ENCODE measurements at regions not wholly inside any gene's neighbourhood (a gene's known extent, or its start where the extent isn't known, plus 50 kb on each side); places are given as distances from the start of the nearest gene placed in this dataset.

GRCh38 chr6:154591234-154591633, 80.7 kb upstream of the CNKSR3 start:
- peak overlapping the region; percentile 83 for H3K27ac ChIP-seq
- TF ChIP-seq, protein P1, sequence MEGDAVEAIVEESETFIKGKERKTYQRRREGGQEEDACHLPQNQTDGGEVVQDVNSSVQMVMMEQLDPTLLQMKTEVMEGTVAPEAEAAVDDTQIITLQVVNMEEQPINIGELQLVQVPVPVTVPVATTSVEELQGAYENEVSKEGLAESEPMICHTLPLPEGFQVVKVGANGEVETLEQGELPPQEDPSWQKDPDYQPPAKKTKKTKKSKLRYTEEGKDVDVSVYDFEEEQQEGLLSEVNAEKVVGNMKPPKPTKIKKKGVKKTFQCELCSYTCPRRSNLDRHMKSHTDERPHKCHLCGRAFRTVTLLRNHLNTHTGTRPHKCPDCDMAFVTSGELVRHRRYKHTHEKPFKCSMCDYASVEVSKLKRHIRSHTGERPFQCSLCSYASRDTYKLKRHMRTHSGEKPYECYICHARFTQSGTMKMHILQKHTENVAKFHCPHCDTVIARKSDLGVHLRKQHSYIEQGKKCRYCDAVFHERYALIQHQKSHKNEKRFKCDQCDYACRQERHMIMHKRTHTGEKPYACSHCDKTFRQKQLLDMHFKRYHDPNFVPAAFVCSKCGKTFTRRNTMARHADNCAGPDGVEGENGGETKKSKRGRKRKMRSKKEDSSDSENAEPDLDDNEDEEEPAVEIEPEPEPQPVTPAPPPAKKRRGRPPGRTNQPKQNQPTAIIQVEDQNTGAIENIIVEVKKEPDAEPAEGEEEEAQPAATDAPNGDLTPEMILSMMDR (conservative IDR thresholded peaks at IDR 0.05), result no peak

- TF ChIP-seq, protein P1 (conservative IDR thresholded peaks at IDR 0.05), result no peak
Measured at GRCh38 chr6:154592199-154592860, 81.8 kb upstream of the CNKSR3 start.

DNA sequence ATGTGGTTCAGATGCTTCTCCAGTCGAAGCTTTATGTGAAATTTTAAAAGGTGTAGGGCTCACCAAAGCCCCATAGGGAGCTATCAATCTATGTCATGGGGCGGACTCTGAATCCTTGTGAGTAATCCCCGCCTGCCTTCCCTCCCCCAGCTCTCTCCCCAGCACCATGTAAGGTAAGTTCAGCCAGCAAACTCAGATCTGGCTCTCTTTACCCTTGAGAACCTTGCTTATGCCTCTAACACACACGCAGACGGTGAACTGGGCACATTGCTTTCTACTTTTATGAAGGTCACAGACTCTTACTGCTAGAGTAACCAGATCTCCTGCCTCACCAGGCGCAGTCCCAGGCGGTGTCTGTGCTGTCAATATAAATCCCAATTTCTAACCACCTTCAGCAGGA, 82.6 kb upstream of the CNKSR3 start:
- H3K27ac ChIP-seq, result peak overlapping the region; percentile 83; the same call in 1 of the 2 replicates
- TF ChIP-seq, protein P1 (conservative IDR thresholded peaks at IDR 0.05), result no peak

More at GRCh38 chr6:154592199-154592860, 81.8 kb upstream of the CNKSR3 start:
- H3K27ac ChIP-seq, result peak overlapping the region; percentile 83

DNA sequence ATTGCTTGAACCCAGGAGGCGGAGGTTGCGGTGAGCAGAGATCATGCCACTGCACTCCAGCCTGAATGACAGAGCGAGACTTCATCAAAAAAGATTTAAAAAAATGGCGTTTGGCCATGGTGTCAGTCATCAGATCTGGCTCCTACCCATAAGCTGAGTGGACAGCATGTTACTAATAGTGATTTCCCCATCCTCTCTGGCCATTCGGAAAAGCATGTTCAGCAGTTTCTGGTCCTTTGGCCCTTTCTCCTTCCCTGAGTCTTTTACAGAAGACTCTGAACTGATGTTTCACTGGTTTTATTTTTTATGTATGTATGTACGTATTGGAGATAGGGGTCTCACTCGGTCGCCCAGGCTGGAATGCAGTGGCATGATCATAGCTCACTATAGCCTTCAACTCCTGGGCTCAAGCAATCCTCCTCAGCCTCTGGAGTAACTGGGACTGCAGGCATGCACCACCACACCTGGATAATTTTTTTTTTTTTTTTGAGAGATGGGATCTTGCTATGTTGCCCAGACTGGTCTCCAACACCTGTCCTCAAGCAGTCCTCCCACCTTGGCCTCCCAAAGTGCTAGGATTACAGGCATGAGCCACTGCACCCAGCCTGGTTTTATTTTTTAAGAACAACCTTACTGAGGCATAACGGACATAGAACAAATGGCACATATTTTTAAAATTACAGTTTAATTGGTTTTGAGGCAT, 84.2 kb upstream of the CNKSR3 start:
- H3K27ac ChIP-seq, result no peak overlapping the region
- TF ChIP-seq, protein P1 (conservative IDR thresholded peaks at IDR 0.05), result no peak

DNA sequence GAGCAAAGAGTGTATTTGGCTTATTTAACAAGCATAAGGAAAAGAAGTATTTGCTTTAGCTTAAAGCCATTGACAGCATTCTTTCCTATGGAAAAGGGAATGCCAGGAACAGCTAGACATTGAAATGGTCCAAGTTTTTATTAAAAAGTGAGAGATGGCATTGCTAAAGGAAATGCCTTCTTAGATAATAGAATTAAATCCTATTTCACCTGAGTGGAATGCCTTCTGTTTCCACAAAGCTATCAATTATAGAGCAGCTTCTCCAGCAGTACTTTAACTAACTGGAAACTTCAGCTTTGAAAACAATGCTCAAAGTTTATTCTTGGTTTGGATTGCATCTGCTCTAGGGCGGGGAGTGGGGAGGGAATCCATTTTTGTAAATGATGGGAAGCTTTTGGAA, 85.1 kb upstream of the CNKSR3 start:
- H3K27ac ChIP-seq, result no peak overlapping the region
- TF ChIP-seq, protein P1 (conservative IDR thresholded peaks at IDR 0.05), result no peak

DNA sequence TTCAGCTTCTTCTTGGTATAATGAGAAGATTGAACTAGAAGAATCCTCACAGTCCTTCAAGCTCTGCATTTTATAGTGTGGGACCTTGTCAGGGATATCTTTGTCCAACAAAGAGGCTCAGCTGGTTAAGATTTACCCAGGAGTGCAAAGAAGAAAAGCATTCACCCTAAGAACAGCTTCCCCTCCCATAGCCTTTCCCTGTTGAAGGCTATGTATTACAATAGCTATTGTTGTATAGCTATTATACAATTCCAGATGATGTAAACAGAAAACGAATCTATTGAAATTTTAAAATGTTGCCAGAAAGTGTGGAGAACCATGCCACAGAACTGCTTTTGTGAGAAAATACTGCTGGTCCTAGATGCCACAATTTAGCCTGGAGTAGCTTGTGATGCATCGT, 85.5 kb upstream of the CNKSR3 start:
- H3K27ac ChIP-seq, result no peak overlapping the region
- TF ChIP-seq, protein P1 (conservative IDR thresholded peaks at IDR 0.05), result no peak

- H3K27ac ChIP-seq, result no peak overlapping the region
Measured at GRCh38 chr6:154596701-154597100, 86.2 kb upstream of the CNKSR3 start.

More at GRCh38 chr6:154596701-154597100, 86.2 kb upstream of the CNKSR3 start:
- TF ChIP-seq, protein P1 (conservative IDR thresholded peaks at IDR 0.05), result no peak

All from VCaP (cell line).